Caco-2 (cell line): ENCODE measurements at regions not wholly inside any gene's neighbourhood (a gene's known extent, or its start where the extent isn't known, plus 50 kb on each side); places are given as distances from the start of the nearest gene placed in this dataset.

Experiments used
- BruUV-seq: library from RNA; stranded (reverse); fragments of 400-500 nt; replicated peaks from 2 replicates; lab custom pipeline; 2021; lab: Mats Ljungman, UMichigan
- CTCF ChIA-PET: fragments of 300-600 bp; sonication (Branson Sonifier 250); formaldehyde crosslinking; loops from one replicate; lab custom pipeline; 2022; ENCODE audit warnings: antibody characterized with exemption; lab: Charles Lee
- POLR2A ChIA-PET: fragments of 300-600 bp; sonication (Branson Sonifier 250); formaldehyde crosslinking; loops from one replicate; lab custom pipeline; 2022; ENCODE audit warnings: antibody characterized with exemption; lab: Charles Lee
- DNase-seq, 2 experiments: peaks; one replicate each; pipeline versions ENCODE4 v3.0.0 to v3.0.0-alpha.2; 2020 to 2022
- H3K27me3 ChIP-seq: replicated peaks from 2 replicates; pipeline ENCODE4 v1.6.0; 2011; ENCODE audit warnings: low read length; ENCODE audit not compliant: control insufficient read depth, insufficient read depth
- H3K36me3 ChIP-seq: 2 replicates; pipeline ENCODE4 v1.5.1; 2011; ENCODE audit warnings: low read length; ENCODE audit not compliant: control insufficient read depth, insufficient read depth
- H3K4me1 ChIP-seq: fragments of 250-450 bp; sonication (Bioruptor Pico); 2 replicates; pipeline ENCODE4 v1.5.1; 2020; ENCODE audit warnings: mild to moderate bottlenecking
- H3K4me3 ChIP-seq: 2 replicates; pipeline ENCODE4 v1.5.1; 2011; ENCODE audit warnings: low read depth, mild to moderate bottlenecking, control low read depth, low read length
- H3K9me3 ChIP-seq: fragments of 250-450 bp; sonication (Bioruptor Pico); 2 replicates; pipeline ENCODE4 v1.5.1; 2020; ENCODE audit warnings: mild to moderate bottlenecking, moderate library complexity
- H3K27ac Mint-ChIP-seq: one replicate; pipeline ENCODE4 v1.8.0; 2022; ENCODE audit warnings: mixed read lengths; ENCODE audit not compliant: unreplicated experiment
- H3K27me3 Mint-ChIP-seq: one replicate; pipeline ENCODE4 v1.8.0; 2022; ENCODE audit warnings: mixed read lengths; ENCODE audit not compliant: insufficient read depth, unreplicated experiment
- H3K36me3 Mint-ChIP-seq: one replicate; pipeline ENCODE4 v1.8.0; 2022; ENCODE audit warnings: mild to moderate bottlenecking, mixed read lengths; ENCODE audit not compliant: insufficient read depth, unreplicated experiment
- H3K4me1 Mint-ChIP-seq: one replicate; pipeline ENCODE4 v1.8.0; 2022; ENCODE audit warnings: low read depth, mixed read lengths; ENCODE audit not compliant: unreplicated experiment
- H3K4me3 Mint-ChIP-seq: one replicate; pipeline ENCODE4 v1.8.0; 2022; ENCODE audit warnings: mild to moderate bottlenecking, moderate library complexity, mixed read lengths; ENCODE audit not compliant: unreplicated experiment
- H3K9me3 Mint-ChIP-seq: one replicate; pipeline ENCODE4 v1.8.0; 2022; ENCODE audit warnings: mixed read lengths; ENCODE audit not compliant: unreplicated experiment
- intact Hi-C: fragments of 100-400 bp; cut with micrococcal nuclease; formaldehyde crosslinking; loops from one replicate; pipeline ENCODE4 v1.10.0; 2022; ENCODE audit not compliant: unreplicated experiment
- TF ChIP-seq, protein P1 (sequence below), 2 experiments: fragments of 200-600 bp in 1 of 2; IDR thresholded peaks; 1 replicate in 1 of 2; 2 replicates in 1 of 2; pipeline versions ENCODE4 v1.5.1 to v1.8.0; 2011 to 2022; ENCODE audit warnings: antibody characterized with exemption in 1 of 2, control low read depth in 1 of 2, inconsistent platforms in 1 of 2, low read depth in 1 of 2, low read length in 1 of 2, mild to moderate bottlenecking in 1 of 2, moderate library complexity in 1 of 2; ENCODE audit not compliant: insufficient read depth in 1 of 2, severe bottlenecking in 1 of 2, unreplicated experiment in 1 of 2

DNA sequence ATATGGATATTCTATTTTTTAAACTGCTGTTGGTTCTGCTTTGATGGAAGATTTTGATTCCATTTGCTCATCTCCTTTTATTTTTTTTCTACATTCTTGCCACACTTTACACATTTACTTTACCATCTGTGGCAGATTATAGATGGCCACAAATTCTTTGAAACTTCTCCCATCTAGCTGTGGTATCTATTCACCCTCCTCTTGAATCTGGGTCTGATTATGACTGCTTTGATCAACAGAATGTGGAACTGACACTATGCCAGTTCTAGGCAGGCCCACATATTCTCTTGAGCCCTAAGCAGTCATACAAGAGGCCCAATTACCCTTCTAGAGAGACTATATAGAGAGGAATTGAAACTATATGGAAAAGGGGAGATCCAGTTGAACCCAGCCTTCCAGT lies 439.0 kb upstream of the PTGER4 start:
- no peaks in the 10 kb centered on the region for H3K36me3 ChIP-seq
- no peaks in the 10 kb centered on the region for H3K36me3 Mint-ChIP-seq
- no peak for DNase-seq
- no TSS peak for BruUV-seq
- H3K4me1 ChIP-seq, result no peaks in the 10 kb centered on the region
- no peaks in the 10 kb centered on the region for H3K4me1 Mint-ChIP-seq
- H3K9me3 ChIP-seq, result no peaks in the 10 kb centered on the region
- ChIA-PET CTCF (no interaction called here), POLR2A (no interaction called here)
- no peaks in the 10 kb centered on the region for H3K9me3 Mint-ChIP-seq
- H3K27ac Mint-ChIP-seq, result no peak overlapping the region
- H3K4me3 Mint-ChIP-seq, result no peak overlapping the region
- no peak overlapping the region for H3K4me3 ChIP-seq
- H3K27me3 Mint-ChIP-seq, result peaks cover 3% of the 10 kb centered on the region
- TF ChIP-seq, protein P1, sequence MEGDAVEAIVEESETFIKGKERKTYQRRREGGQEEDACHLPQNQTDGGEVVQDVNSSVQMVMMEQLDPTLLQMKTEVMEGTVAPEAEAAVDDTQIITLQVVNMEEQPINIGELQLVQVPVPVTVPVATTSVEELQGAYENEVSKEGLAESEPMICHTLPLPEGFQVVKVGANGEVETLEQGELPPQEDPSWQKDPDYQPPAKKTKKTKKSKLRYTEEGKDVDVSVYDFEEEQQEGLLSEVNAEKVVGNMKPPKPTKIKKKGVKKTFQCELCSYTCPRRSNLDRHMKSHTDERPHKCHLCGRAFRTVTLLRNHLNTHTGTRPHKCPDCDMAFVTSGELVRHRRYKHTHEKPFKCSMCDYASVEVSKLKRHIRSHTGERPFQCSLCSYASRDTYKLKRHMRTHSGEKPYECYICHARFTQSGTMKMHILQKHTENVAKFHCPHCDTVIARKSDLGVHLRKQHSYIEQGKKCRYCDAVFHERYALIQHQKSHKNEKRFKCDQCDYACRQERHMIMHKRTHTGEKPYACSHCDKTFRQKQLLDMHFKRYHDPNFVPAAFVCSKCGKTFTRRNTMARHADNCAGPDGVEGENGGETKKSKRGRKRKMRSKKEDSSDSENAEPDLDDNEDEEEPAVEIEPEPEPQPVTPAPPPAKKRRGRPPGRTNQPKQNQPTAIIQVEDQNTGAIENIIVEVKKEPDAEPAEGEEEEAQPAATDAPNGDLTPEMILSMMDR (IDR thresholded peaks at IDR 0.05; ENCODE audit: insufficient read depth in 1 of 2, low read depth in 1 of 2, low read length in 1 of 2, severe bottlenecking in 1 of 2, unreplicated experiment in 1 of 2), result no peak
- H3K27me3 ChIP-seq, result no peaks in the 10 kb centered on the region
- intact Hi-C loops, result no loop called here

GRCh38 chr5:40240111-40240510 lies 439.6 kb upstream of the PTGER4 start:
- H3K27me3 ChIP-seq, result no peaks in the 10 kb centered on the region
- H3K36me3 Mint-ChIP-seq, result no peaks in the 10 kb centered on the region
- no peak overlapping the region for H3K4me3 Mint-ChIP-seq
- ChIA-PET POLR2A (no interaction called here), CTCF (no interaction called here)
- no peaks in the 10 kb centered on the region for H3K9me3 ChIP-seq
- BruUV-seq, result no TSS peak
- H3K9me3 Mint-ChIP-seq, result no peaks in the 10 kb centered on the region
- intact Hi-C loops, result no loop called here
- no peaks in the 10 kb centered on the region for H3K4me1 ChIP-seq
- DNase-seq, result no peak
- no peaks in the 10 kb centered on the region for H3K36me3 ChIP-seq
- H3K27ac Mint-ChIP-seq, result no peak overlapping the region
- no peak overlapping the region for H3K4me3 ChIP-seq
- H3K4me1 Mint-ChIP-seq, result no peaks in the 10 kb centered on the region
- TF ChIP-seq, protein P1 (IDR thresholded peaks at IDR 0.05; ENCODE audit: insufficient read depth in 1 of 2, low read depth in 1 of 2, low read length in 1 of 2, severe bottlenecking in 1 of 2, unreplicated experiment in 1 of 2), result no peak
- H3K27me3 Mint-ChIP-seq, result peaks cover 3% of the 10 kb centered on the region

DNA sequence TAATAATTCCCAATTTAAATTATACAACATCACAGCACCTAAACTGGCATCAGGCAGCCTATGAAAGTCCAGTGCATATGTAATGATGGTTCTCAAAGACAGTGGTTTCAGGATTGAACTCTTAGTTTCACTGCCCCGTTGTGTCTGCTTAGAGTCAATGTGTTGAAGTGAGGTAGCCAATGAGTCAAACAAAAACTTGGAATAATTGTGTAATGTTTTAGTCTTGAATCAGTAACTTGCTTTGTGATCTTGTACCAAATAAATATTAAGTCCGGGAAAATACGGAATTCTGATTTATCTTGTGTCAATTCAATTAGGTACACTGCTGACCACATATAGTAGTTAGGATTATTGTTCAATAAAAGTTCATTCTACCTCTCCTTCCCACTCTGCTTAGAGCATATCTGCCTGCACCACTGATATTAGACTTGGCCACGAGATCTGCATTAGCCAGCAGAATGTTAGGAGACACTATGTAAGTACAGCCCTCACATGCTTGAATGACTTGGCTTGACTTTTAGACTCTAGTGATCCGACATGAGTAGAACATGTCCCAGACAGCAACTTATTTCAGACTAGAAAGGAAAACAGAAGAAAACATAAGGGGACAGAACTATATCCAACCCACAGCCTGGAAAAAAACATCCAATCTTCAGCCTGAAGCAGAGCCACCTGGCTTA lies 441.5 kb upstream of the PTGER4 start:
- H3K36me3 ChIP-seq, result no peaks in the 10 kb centered on the region
- no TSS peak for BruUV-seq
- H3K4me3 ChIP-seq, result no peak overlapping the region
- ChIA-PET CTCF (no interaction called here), POLR2A (no interaction called here)
- Mint-ChIP-seq H3K27me3 (no peaks in the 10 kb centered on the region), H3K27ac (no peak overlapping the region), H3K4me1 (no peaks in the 10 kb centered on the region), H3K4me3 (no peak overlapping the region), H3K9me3 (no peaks in the 10 kb centered on the region), H3K36me3 (no peaks in the 10 kb centered on the region)
- H3K27me3 ChIP-seq, result no peaks in the 10 kb centered on the region; the same call in 1 of the 2 replicates
- H3K9me3 ChIP-seq, result no peaks in the 10 kb centered on the region
- no peaks in the 10 kb centered on the region for H3K4me1 ChIP-seq
- no peak for DNase-seq
- intact Hi-C loops, result no loop called here
- TF ChIP-seq, protein P1 (IDR thresholded peaks at IDR 0.05; ENCODE audit: insufficient read depth in 1 of 2, low read depth in 1 of 2, low read length in 1 of 2, severe bottlenecking in 1 of 2, unreplicated experiment in 1 of 2), result no peak
